GM12864 (cell line): ENCODE measurements at regions not wholly inside any gene's neighbourhood (a gene's known extent, or its start where the extent isn't known, plus 50 kb on each side); places are given as distances from the start of the nearest gene placed in this dataset.
"Not testable (repeated sequence)": the region's sequence is repeated elsewhere in the genome, so short reads cannot be mapped to it uniquely, and the experiment has no call there.

Experiments
- DNase-seq: peaks from one replicate; pipeline ENCODE4 v3.0.0-alpha.2; 2011; ENCODE audit warnings: low read depth
- H3K4me3 ChIP-seq: 2 replicates; pipeline ENCODE4 v1.5.1; 2011; ENCODE audit warnings: mild to moderate bottlenecking, low read depth, low read length, control low read depth
- TF ChIP-seq, protein P1 (sequence below): IDR thresholded peaks from 2 replicates; pipeline ENCODE4 v1.5.1; 2011; ENCODE audit warnings: low read depth, mild to moderate bottlenecking, moderate library complexity, low read length, control low read depth, inconsistent platforms; ENCODE audit errors: missing control alignments

- H3K4me3 ChIP-seq = no peak overlapping the region
- DNase-seq = no peak
- TF ChIP-seq, protein P1, sequence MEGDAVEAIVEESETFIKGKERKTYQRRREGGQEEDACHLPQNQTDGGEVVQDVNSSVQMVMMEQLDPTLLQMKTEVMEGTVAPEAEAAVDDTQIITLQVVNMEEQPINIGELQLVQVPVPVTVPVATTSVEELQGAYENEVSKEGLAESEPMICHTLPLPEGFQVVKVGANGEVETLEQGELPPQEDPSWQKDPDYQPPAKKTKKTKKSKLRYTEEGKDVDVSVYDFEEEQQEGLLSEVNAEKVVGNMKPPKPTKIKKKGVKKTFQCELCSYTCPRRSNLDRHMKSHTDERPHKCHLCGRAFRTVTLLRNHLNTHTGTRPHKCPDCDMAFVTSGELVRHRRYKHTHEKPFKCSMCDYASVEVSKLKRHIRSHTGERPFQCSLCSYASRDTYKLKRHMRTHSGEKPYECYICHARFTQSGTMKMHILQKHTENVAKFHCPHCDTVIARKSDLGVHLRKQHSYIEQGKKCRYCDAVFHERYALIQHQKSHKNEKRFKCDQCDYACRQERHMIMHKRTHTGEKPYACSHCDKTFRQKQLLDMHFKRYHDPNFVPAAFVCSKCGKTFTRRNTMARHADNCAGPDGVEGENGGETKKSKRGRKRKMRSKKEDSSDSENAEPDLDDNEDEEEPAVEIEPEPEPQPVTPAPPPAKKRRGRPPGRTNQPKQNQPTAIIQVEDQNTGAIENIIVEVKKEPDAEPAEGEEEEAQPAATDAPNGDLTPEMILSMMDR = no peak
Observed at GRCh38 chr2:239818531-239819011, 206.6 kb downstream of the NDUFA10 start.

GRCh38 chr2:239818086-239818485 is 207.1 kb downstream of the NDUFA10 start:
- TF ChIP-seq, protein P1 = no peak
- DNase-seq = no peak
- H3K4me3 ChIP-seq = no peak overlapping the region

- H3K4me3 ChIP-seq, DNase-seq: not testable (repeated sequence)
Observed at GRCh38 chr2:239817468-239818031, 207.6 kb downstream of the NDUFA10 start.

DNA sequence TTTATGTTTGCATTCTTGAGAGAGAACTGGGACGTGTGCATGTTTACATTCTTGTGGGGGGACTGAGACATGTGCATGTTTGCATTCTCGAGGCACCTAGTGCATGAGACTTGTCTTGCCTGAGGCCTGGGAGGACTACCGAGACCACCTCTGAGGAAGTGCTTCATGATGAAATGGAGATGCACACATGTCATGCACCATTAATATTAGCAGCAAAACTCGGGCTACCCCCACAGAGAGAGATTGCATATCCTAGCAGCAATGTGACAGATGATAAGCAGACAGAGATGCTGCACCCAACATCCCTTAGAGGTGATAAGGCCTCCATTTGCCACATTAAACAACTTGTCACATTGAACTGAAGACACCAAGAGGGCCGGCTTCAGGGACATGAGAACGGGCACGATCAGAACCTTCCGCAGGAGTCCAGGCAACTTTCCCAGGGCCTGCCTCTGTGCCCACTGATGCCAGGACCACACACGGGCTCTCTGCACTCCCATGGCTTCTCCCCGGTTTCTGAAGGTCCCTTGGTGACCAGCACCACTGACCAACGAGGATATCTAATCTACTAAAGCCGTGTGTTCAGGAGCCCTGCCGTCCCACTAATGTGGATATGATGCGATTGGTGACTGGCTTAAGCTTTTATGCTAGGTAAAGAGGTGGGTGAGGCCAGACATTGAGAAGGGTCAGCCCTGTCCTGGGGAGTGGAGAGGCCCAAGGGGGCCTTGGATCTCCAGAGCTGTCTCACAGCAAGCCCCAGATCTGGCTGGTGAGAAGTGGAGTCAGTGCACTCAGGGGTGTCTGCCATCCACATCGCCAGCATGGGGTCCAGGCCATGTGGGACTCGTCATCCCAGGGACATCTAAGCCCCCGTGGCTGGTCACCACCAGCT is 208.3 kb downstream of the NDUFA10 start:
- TF ChIP-seq, protein P1 = no peak
- no peak for DNase-seq
- no peak overlapping the region for H3K4me3 ChIP-seq

GRCh38 chr2:239815671-239816070 is 209.5 kb downstream of the NDUFA10 start:
- no peak overlapping the region for H3K4me3 ChIP-seq
- TF ChIP-seq, protein P1 = no peak
- no peak for DNase-seq

- no peak for DNase-seq
- H3K4me3 ChIP-seq = no peak overlapping the region
- TF ChIP-seq, protein P1 = no peak
Observed at GRCh38 chr2:239814861-239815601, 210.1 kb downstream of the NDUFA10 start.
